HFFc6 (cell line): ENCODE measurements at regions not wholly inside any gene's neighbourhood (a gene's known extent, or its start where the extent isn't known, plus 50 kb on each side); places are given as distances from the start of the nearest gene placed in this dataset.

Experiments
- DNase-seq: peaks from one replicate; pipeline ENCODE4 v3.0.0-alpha.2; 2018
- H3K27ac Mint-ChIP-seq: 2 replicates; pipeline ENCODE4 v1.8.0; 2020; ENCODE audit warnings: mild to moderate bottlenecking, mixed read lengths
- H3K27me3 Mint-ChIP-seq: 2 replicates; pipeline ENCODE4 v1.8.0; 2021; ENCODE audit warnings: mild to moderate bottlenecking, moderate library complexity, mixed read lengths; ENCODE audit not compliant: insufficient read depth
- H3K36me3 Mint-ChIP-seq: 2 replicates; pipeline ENCODE4 v1.8.0; 2021; ENCODE audit warnings: low read depth, mixed read lengths
- H3K4me1 Mint-ChIP-seq: 2 replicates; pipeline ENCODE4 v1.8.0; 2020; ENCODE audit warnings: low read depth, mixed read lengths
- H3K4me3 Mint-ChIP-seq: 2 replicates; pipeline ENCODE4 v1.8.0; 2020; ENCODE audit warnings: mild to moderate bottlenecking, moderate library complexity, mixed read lengths
- H3K9me3 Mint-ChIP-seq: 2 replicates; pipeline ENCODE4 v1.8.0; 2020; ENCODE audit warnings: mild to moderate bottlenecking, mixed read lengths
- CTCF ChIP-seq: fragments of 200-600 bp; sonication (generic); IDR thresholded peaks from 2 replicates; pipeline ENCODE4 v1.5.0; 2021; ENCODE audit warnings: antibody characterized with exemption, mild to moderate bottlenecking

- H3K4me3 Mint-ChIP-seq: no peak overlapping the region
- H3K36me3 Mint-ChIP-seq: no peaks in the 10 kb centered on the region
- no peaks in the 10 kb centered on the region for H3K4me1 Mint-ChIP-seq
- no peak for DNase-seq
- H3K9me3 Mint-ChIP-seq: peaks cover 17% of the 10 kb centered on the region
- no peak overlapping the region for H3K27ac Mint-ChIP-seq
- no peaks in the 10 kb centered on the region for H3K27me3 Mint-ChIP-seq
- TF ChIP-seq CTCF: no peak
Observed at GRCh38 chr13:79197933-79198332, 208.1 kb downstream of the RBM26 start.

- H3K9me3 Mint-ChIP-seq: peaks cover 13% of the 10 kb centered on the region; the same call in 1 of the 2 replicates
- H3K27ac Mint-ChIP-seq: no peak overlapping the region
- no peaks in the 10 kb centered on the region for H3K36me3 Mint-ChIP-seq
- H3K4me1 Mint-ChIP-seq: no peaks in the 10 kb centered on the region
- H3K27me3 Mint-ChIP-seq: no peaks in the 10 kb centered on the region
- no peak for DNase-seq
- TF ChIP-seq CTCF: no peak
- H3K4me3 Mint-ChIP-seq: no peak overlapping the region
Observed at GRCh38 chr13:79196843-79197242, 209.2 kb downstream of the RBM26 start.

DNA sequence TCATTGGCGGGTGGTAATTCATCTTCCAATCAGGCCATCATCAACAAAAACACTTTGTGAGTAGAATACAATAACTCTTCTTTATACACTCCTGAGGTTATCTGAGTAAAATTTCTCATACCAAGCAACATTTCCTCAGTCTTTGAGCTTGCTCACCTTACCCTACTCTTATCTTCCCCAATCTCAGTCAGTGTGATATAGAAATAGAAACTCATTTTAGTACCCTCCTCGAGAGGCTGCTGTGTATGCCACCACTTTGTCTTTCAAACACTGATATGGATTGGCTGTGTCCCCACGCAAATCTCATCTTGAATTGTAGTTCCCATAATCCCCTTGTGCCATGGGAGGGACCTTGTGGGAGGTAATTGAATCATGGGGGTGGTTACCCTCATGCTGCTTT lies 209.7 kb downstream of the RBM26 start:
- DNase-seq: no peak
- Mint-ChIP-seq H3K4me3 (no peak overlapping the region), H3K4me1 (no peaks in the 10 kb centered on the region), H3K27me3 (no peaks in the 10 kb centered on the region), H3K36me3 (no peaks in the 10 kb centered on the region), H3K27ac (no peak overlapping the region), H3K9me3 (peaks cover 10% of the 10 kb centered on the region; the same call in 1 of the 2 replicates)
- TF ChIP-seq CTCF: no peak

GRCh38 chr13:79194727-79195126 lies 211.3 kb downstream of the RBM26 start:
- Mint-ChIP-seq H3K36me3 (no peaks in the 10 kb centered on the region), H3K9me3 (no peaks in the 10 kb centered on the region; the same call in 1 of the 2 replicates), H3K4me1 (no peaks in the 10 kb centered on the region), H3K4me3 (no peak overlapping the region), H3K27me3 (no peaks in the 10 kb centered on the region), H3K27ac (no peak overlapping the region)
- no peak for TF ChIP-seq CTCF
- DNase-seq: no peak

DNA sequence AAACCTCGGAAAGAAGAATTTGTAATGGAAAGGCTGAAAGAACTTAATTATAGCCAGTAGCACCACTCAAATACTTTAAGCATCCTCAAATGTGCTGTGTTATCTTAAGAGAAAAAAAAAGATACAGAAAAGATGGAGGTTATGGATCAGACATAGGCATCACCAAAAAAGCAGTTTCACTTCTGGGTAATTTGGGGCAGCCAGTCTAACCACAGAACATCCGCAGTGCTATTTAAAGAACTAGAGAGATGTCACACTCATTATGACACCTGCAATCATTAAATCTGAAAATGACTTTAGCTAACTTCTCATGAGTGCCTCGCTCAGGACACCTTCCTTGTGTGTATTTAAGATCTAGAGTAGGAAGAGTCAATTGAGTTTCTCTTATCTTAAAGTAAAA lies 211.8 kb downstream of the RBM26 start:
- no peaks in the 10 kb centered on the region for H3K36me3 Mint-ChIP-seq

More for the DNA sequence above, 211.8 kb downstream of the RBM26 start:
- no peak for DNase-seq
- Mint-ChIP-seq H3K4me3 (no peak overlapping the region), H3K27ac (no peak overlapping the region), H3K27me3 (no peaks in the 10 kb centered on the region), H3K9me3 (peaks cover 2% of the 10 kb centered on the region), H3K4me1 (no peaks in the 10 kb centered on the region)
- TF ChIP-seq CTCF: no peak
